ENCODE measurements at regions not wholly inside any gene's neighbourhood (a gene's known extent, or its start where the extent isn't known, plus 50 kb on each side); places are given as distances from the start of the nearest gene placed in this dataset.

- no peak for TF ChIP-seq CTCF (IDR thresholded peaks at IDR 0.05 in 2 of 3, conservative IDR thresholded peaks at IDR 0.05 in 1 of 3; ENCODE audit: borderline replicate concordance in 1 of 3, insufficient read depth in 1 of 3, low read depth in 2 of 3, low read length in 2 of 3)
- no peak for TF ChIP-seq SRF (IDR thresholded peaks at IDR 0.05; ENCODE audit: low read depth)
- TF ChIP-seq POLR2A (IDR thresholded peaks at IDR 0.05; ENCODE audit: borderline replicate concordance, extremely low read depth, insufficient read depth, insufficient read length) = no peak
Observed at GRCh38 chr1:74908797-74909196, 175.8 kb downstream of the TYW3 start.

Data from HCT116 (cell line).